ENCODE measurements at regions not wholly inside any gene's neighbourhood (a gene's known extent, or its start where the extent isn't known, plus 50 kb on each side); places are given as distances from the start of the nearest gene placed in this dataset.

- Histone ChIP-seq H3K9ac (ENCODE audit: insufficient read depth in 1 of 2, low read depth in 2 of 2, low read length in 2 of 2) (no peak overlapping the region), H3K4me3 (no peak overlapping the region), H3K79me2 (ENCODE audit: control insufficient read depth, insufficient read depth, low read length) (no peaks in the 10 kb centered on the region), H2AFZ (ENCODE audit: low read depth, low read length) (no peak overlapping the region), H3K27ac (ENCODE audit: extremely low read depth, low read depth, low read length) (no peak overlapping the region), H3K27me3 (ENCODE audit: control insufficient read depth in 2 of 2, insufficient read depth in 2 of 2, low read length in 2 of 2) (no peaks in the 10 kb centered on the region), H4K20me1 (replicated peaks; ENCODE audit: control insufficient read depth, insufficient read depth, low read length) (no peaks in the 10 kb centered on the region), H3K4me1 (replicated peaks in 1 of 2; ENCODE audit: control insufficient read depth in 2 of 2, insufficient read depth in 2 of 2, low read length in 2 of 2) (no peaks in the 10 kb centered on the region), H3K4me2 (ENCODE audit: insufficient read depth, low read length) (no peak overlapping the region), H3K9me3 (replicated peaks; ENCODE audit: control insufficient read depth, insufficient read depth, low read depth, low read length) (no peaks in the 10 kb centered on the region), H3K36me3 (ENCODE audit: control insufficient read depth, insufficient read depth, low read length) (no peaks in the 10 kb centered on the region), H3K9me1 (ENCODE audit: control insufficient read depth, insufficient read depth, low read length) (no peaks in the 10 kb centered on the region)
- in situ Hi-C loops (cut with MboI) = no loop called here
- ATAC-seq = no peak
- POLR2A ChIA-PET = no interaction called here
- DNase-seq (ENCODE audit: extremely low read depth in 1 of 4, low spot score in 3 of 4) = no peak
- no TSS peak for BruUV-seq (replicated peaks)
- TF ChIP-seq HMG20B (CRISPR knock-in tag; IDR thresholded peaks at IDR 0.05) (no peak), KLF10 (CRISPR knock-in tag; IDR thresholded peaks at IDR 0.05) (no peak), ZNF445 (CRISPR knock-in tag; IDR thresholded peaks at IDR 0.05; ENCODE audit: low read depth) (no peak), XRCC5 (IDR thresholded peaks at IDR 0.05; ENCODE audit: low read depth, low read length) (no peak), BRD9 (IDR thresholded peaks at IDR 0.05; ENCODE audit: low read depth, partially characterized antibody) (no peak), MCM3 (IDR thresholded peaks at IDR 0.05) (no peak)
- 0% methylated on average over 3 of the region's 3 CpGs for WGBS (ENCODE audit: insufficient coverage, low coverage, missing lambda C conversion rate)
- CTCF ChIA-PET (ENCODE audit: low intra/inter-chr PET ratio) = no interaction called here
- intact Hi-C loops (cut with micrococcal nuclease) = no loop called here
- FAIRE-seq = no peak
Observed at GRCh38 chr13:37413161-37413560, 185.4 kb downstream of the POSTN start.

DNA sequence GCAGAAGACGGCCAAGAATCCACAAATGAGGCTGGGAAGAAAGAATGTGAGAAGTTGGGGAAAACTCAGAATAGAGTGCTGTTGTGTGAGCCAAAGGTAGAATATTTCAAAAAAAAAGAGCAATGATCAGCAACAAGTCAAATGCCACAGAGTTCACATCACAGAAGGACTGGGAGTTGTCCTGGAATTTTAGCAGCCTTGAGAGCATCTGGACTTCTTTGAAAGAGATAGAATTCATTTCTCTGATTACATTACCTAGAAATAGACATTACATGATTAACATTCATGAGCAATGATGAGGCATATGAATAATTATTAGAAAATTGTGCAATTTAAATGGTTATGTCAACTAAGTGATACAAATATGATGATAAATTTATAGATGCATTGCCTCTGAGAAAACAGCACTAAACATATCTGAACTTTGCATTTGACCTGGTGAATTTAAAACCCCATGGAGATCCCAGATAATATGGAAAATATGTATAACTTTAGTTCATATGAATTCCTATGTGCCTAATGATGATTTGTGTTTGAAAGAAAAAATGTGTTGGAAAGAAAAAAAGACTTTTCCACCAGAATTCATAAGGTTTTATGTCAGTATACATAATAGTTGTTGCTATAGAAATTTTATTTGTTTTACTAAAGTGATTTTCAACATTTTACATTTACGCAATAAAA is 186.2 kb downstream of the POSTN start:
- no peaks in the 10 kb centered on the region for H3K79me2 ChIP-seq (ENCODE audit: control insufficient read depth, insufficient read depth, low read length)
- H3K9me1 ChIP-seq (ENCODE audit: control insufficient read depth, insufficient read depth, low read length) = no peaks in the 10 kb centered on the region
- no peak overlapping the region for H3K4me2 ChIP-seq (ENCODE audit: insufficient read depth, low read length)
- H3K36me3 ChIP-seq (ENCODE audit: control insufficient read depth, insufficient read depth, low read length) = no peaks in the 10 kb centered on the region
- intact Hi-C loops (cut with micrococcal nuclease) = no loop called here
- no peak overlapping the region for H3K4me3 ChIP-seq
- no peak overlapping the region for H3K27ac ChIP-seq (ENCODE audit: extremely low read depth, low read depth, low read length)
- H3K27me3 ChIP-seq (ENCODE audit: control insufficient read depth in 2 of 2, insufficient read depth in 2 of 2, low read length in 2 of 2) = no peaks in the 10 kb centered on the region
- FAIRE-seq = no peak
- BruUV-seq (replicated peaks) = no TSS peak
- H2AFZ ChIP-seq (ENCODE audit: low read depth, low read length) = no peak overlapping the region
- POLR2A ChIA-PET = no interaction called here
- no peak overlapping the region for H3K9ac ChIP-seq (ENCODE audit: insufficient read depth in 1 of 2, low read depth in 2 of 2, low read length in 2 of 2)
- DNase-seq (ENCODE audit: extremely low read depth in 1 of 4, low spot score in 3 of 4) = no peak
- H3K9me3 ChIP-seq (replicated peaks; ENCODE audit: control insufficient read depth, insufficient read depth, low read depth, low read length) = no peaks in the 10 kb centered on the region
- ATAC-seq = no peak
- H4K20me1 ChIP-seq (replicated peaks; ENCODE audit: control insufficient read depth, insufficient read depth, low read length) = no peaks in the 10 kb centered on the region
- in situ Hi-C loops (cut with MboI) = no loop called here
- no peaks in the 10 kb centered on the region for H3K4me1 ChIP-seq (replicated peaks in 1 of 2; ENCODE audit: control insufficient read depth in 2 of 2, insufficient read depth in 2 of 2, low read length in 2 of 2)
- CTCF ChIA-PET (ENCODE audit: low intra/inter-chr PET ratio) = interaction anchor here (0.6 kb wide), 1 partner anchor 107 kb away, joined by 5 read pairs; no protein-coding TSS in a partner anchor
- WGBS (ENCODE audit: insufficient coverage, low coverage, missing lambda C conversion rate) = 0% methylated on average over 2 of the region's 2 CpGs
- TF ChIP-seq KDM1A (IDR thresholded peaks at IDR 0.05) (no peak), HOXB6 (CRISPR knock-in tag; IDR thresholded peaks at IDR 0.05; ENCODE audit: borderline replicate concordance) (no peak), SMARCC2 (IDR thresholded peaks at IDR 0.05; ENCODE audit: low read depth) (no peak), ZNF699 (CRISPR knock-in tag; IDR thresholded peaks at IDR 0.05; ENCODE audit: insufficient replicate concordance) (no peak), FOXK2 (conservative IDR thresholded peaks at IDR 0.05 in 1 of 2, IDR thresholded peaks at IDR 0.05 in 1 of 2; ENCODE audit: low read depth in 2 of 2) (no peak), ZNF696 (CRISPR knock-in tag; conservative IDR thresholded peaks at IDR 0.05) (no peak), BRCA1 (IDR thresholded peaks at IDR 0.05) (no peak), BRCA1 (CRISPR knock-in tag; IDR thresholded peaks at IDR 0.05) (no peak), STAT5A (IDR thresholded peaks at IDR 0.05; ENCODE audit: borderline replicate concordance, low read length) (no peak), CBFB (CRISPR knock-in tag; IDR thresholded peaks at IDR 0.05) (no peak), NCOR1 (IDR thresholded peaks at IDR 0.05) (no peak), ZNF77 (CRISPR knock-in tag; IDR thresholded peaks at IDR 0.05) (no peak)
